ENCODE measurements at regions not wholly inside any gene's neighbourhood (a gene's known extent, or its start where the extent isn't known, plus 50 kb on each side); places are given as distances from the start of the nearest gene placed in this dataset.
"Not testable (repeated sequence)": the region's sequence is repeated elsewhere in the genome, so short reads cannot be mapped to it uniquely, and the experiment has no call there.

- H3K27me3 ChIP-seq (replicated peaks; ENCODE audit: insufficient read depth, low read depth, low read length, poor library complexity), result no peaks in the 10 kb centered on the region
- ChIA-PET CTCF (no interaction called here), POLR2A (ENCODE audit: low non-redundant PET) (no interaction called here)
- H3K27ac ChIP-seq (ENCODE audit: low read depth, low read length, poor library complexity, severe bottlenecking), result no peak overlapping the region
- BruUV-seq (replicated peaks), result no TSS peak
- no peaks in the 10 kb centered on the region for H3K4me1 ChIP-seq (ENCODE audit: insufficient read depth, low read length, poor library complexity, severe bottlenecking)
- no peak overlapping the region for H3K4me3 ChIP-seq (ENCODE audit: low read depth, low read length, poor library complexity, severe bottlenecking)
- H3K9me3 ChIP-seq (ENCODE audit: low read depth, low read length, poor library complexity, severe bottlenecking), result peaks cover 5% of the 10 kb centered on the region
- no peaks in the 10 kb centered on the region for H3K36me3 ChIP-seq (ENCODE audit: insufficient read depth, low read length, poor library complexity, severe bottlenecking)
- TF ChIP-seq CTCF (conservative IDR thresholded peaks at IDR 0.05; ENCODE audit: low read depth, low read length) (no peak), EZH2 (IDR thresholded peaks at IDR 0.05; ENCODE audit: borderline replicate concordance, low read depth, low read length, poor library complexity, severe bottlenecking) (no peak)
- intact Hi-C loops (cut with micrococcal nuclease; ENCODE audit: unreplicated experiment), result no loop called here
- no peak for DNase-seq (ENCODE audit: low spot score)
Measured at GRCh38 chr14:43085819-43086218, 1421.3 kb downstream of the FSCB start.

DNA sequence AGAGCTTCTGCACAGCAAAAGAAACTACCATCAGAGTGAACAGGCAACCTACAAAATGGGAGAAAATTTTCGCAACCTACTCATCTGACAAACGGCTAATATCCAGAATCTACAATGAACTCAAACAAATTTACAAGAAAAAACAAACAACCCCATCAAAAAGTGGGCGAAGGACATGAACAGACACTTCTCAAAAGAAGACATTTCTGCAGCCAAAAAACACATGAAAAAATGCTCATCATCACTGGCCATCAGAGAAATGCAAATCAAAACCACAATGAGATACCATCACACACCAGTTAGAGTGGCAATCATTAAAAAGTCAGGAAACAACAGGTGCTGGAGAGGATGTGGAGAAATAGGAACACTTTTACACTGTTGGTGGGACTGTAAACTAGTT lies 1439.7 kb downstream of the FSCB start:
- H3K36me3 ChIP-seq (ENCODE audit: insufficient read depth, low read length, poor library complexity, severe bottlenecking); POLR2A ChIA-PET (ENCODE audit: low non-redundant PET); H3K4me1 ChIP-seq (ENCODE audit: insufficient read depth, low read length, poor library complexity, severe bottlenecking); H3K27ac ChIP-seq (ENCODE audit: low read depth, low read length, poor library complexity, severe bottlenecking); H3K9me3 ChIP-seq (ENCODE audit: low read depth, low read length, poor library complexity, severe bottlenecking); CTCF ChIA-PET; H3K27me3 ChIP-seq (replicated peaks; ENCODE audit: insufficient read depth, low read depth, low read length, poor library complexity); intact Hi-C loops (cut with micrococcal nuclease; ENCODE audit: unreplicated experiment); H3K4me3 ChIP-seq (ENCODE audit: low read depth, low read length, poor library complexity, severe bottlenecking); DNase-seq (ENCODE audit: low spot score); BruUV-seq (replicated peaks): not testable (repeated sequence)

DNA sequence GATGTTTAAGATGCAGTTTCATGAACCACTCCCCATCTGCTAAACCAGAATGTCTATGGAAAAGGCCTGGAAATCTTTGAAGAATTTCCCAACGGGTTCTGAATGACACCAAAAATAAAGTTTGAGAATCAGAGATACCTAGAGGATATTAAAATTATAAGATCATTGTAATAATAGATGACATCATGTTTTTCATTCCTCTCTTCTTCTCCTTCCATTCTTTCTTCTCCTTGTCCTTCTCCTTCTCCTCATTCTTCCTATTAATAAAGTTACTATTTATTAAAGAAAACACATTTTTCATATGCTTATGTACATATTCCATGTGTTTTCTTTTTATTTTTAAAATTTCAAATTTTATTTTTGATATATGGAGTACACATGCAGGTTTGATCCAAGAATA lies 1449.4 kb downstream of the LRFN5 start:
- intact Hi-C loops (cut with micrococcal nuclease; ENCODE audit: unreplicated experiment), result no loop called here
- Histone ChIP-seq H3K4me3 (ENCODE audit: low read depth, low read length, poor library complexity, severe bottlenecking) (no peak overlapping the region), H3K27me3 (replicated peaks; ENCODE audit: insufficient read depth, low read depth, low read length, poor library complexity) (no peaks in the 10 kb centered on the region), H3K36me3 (ENCODE audit: insufficient read depth, low read length, poor library complexity, severe bottlenecking) (no peaks in the 10 kb centered on the region), H3K4me1 (ENCODE audit: insufficient read depth, low read length, poor library complexity, severe bottlenecking) (no peaks in the 10 kb centered on the region), H3K9me3 (ENCODE audit: low read depth, low read length, poor library complexity, severe bottlenecking) (no peaks in the 10 kb centered on the region), H3K27ac (ENCODE audit: low read depth, low read length, poor library complexity, severe bottlenecking) (no peak overlapping the region)
- POLR2A ChIA-PET (ENCODE audit: low non-redundant PET), result no interaction called here
- TF ChIP-seq CTCF (conservative IDR thresholded peaks at IDR 0.05; ENCODE audit: low read depth, low read length), result no peak
- no peak for TF ChIP-seq EZH2 (IDR thresholded peaks at IDR 0.05; ENCODE audit: borderline replicate concordance, low read depth, low read length, poor library complexity, severe bottlenecking)
- DNase-seq (ENCODE audit: low spot score), result no peak
- CTCF ChIA-PET, result no interaction called here
- no TSS peak for BruUV-seq (replicated peaks)

DNA sequence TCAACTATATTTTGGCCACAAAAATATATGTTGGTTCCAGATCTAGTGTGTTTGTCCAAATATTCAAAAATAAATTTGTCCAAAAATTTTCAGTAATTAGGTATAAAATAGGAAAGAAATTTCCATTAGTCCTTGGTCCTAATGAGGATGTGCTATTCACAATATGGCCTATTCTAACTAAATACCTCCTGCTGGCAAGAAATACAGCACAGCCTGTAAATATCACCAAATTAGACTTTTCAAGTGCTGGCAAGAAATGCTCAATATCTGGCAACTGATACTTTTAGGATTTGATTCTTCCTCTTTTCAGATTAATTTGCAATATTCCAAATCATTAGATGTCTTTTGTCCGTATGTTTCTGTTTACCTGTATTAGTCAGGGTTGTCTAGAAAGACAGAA lies 1446.2 kb downstream of the LRFN5 start:
- BruUV-seq (replicated peaks), result no TSS peak
- no peak for DNase-seq (ENCODE audit: low spot score)
- no peak overlapping the region for H3K4me3 ChIP-seq (ENCODE audit: low read depth, low read length, poor library complexity, severe bottlenecking)
- intact Hi-C loops (cut with micrococcal nuclease; ENCODE audit: unreplicated experiment), result no loop called here
- H3K27ac ChIP-seq (ENCODE audit: low read depth, low read length, poor library complexity, severe bottlenecking), result no peak overlapping the region
- CTCF ChIA-PET, result no interaction called here
- H3K9me3 ChIP-seq (ENCODE audit: low read depth, low read length, poor library complexity, severe bottlenecking), result no peaks in the 10 kb centered on the region
- H3K27me3 ChIP-seq (replicated peaks; ENCODE audit: insufficient read depth, low read depth, low read length, poor library complexity), result no peaks in the 10 kb centered on the region
- no peaks in the 10 kb centered on the region for H3K4me1 ChIP-seq (ENCODE audit: insufficient read depth, low read length, poor library complexity, severe bottlenecking)
- H3K36me3 ChIP-seq (ENCODE audit: insufficient read depth, low read length, poor library complexity, severe bottlenecking), result no peaks in the 10 kb centered on the region
- TF ChIP-seq EZH2 (IDR thresholded peaks at IDR 0.05; ENCODE audit: borderline replicate concordance, low read depth, low read length, poor library complexity, severe bottlenecking) (no peak), CTCF (conservative IDR thresholded peaks at IDR 0.05; ENCODE audit: low read depth, low read length) (no peak)
- POLR2A ChIA-PET (ENCODE audit: low non-redundant PET), result no interaction called here
